ENCODE measurements at regions not wholly inside any gene's neighbourhood (a gene's known extent, or its start where the extent isn't known, plus 50 kb on each side); places are given as distances from the start of the nearest gene placed in this dataset.

DNA sequence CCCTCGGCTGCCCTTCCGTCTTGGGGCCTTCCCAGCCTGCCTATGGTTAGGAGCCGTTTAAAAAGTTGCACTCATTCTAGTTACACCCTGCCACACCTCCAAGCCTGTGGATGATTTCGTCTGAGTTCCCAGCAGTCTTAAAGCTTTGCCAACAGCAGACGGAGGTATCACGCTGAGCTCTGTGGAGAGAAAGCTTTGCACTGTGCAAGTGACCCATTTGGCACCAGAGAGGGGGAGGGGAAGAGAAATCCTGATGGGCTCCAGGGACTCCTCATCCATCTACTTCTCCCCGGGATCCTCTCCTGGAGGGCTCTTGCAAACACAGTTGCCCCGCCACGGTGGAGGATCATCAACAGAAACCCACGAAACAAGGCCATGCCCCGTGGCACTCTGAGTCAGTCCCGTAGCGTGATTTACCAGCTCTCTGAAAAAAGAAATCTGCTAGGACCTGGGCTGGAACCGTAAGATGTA lies 98.8 kb upstream of the CITED2 start:
- Mint-ChIP-seq H3K4me1 (ENCODE audit: low read depth) (peaks cover 29% of the 10 kb centered on the region), H3K36me3 (ENCODE audit: low read depth) (no peaks in the 10 kb centered on the region), H3K27ac (peak overlapping the region; percentile 11; the same call in 1 of the 2 replicates), H3K9me3 (no peaks in the 10 kb centered on the region), H3K27me3 (ENCODE audit: insufficient read depth) (no peaks in the 10 kb centered on the region), H3K4me3 (0 out of 2 replicates have a peak overlapping the region, but pooled peaks have one; percentile 11)
- no peak for DNase-seq
- TF ChIP-seq, protein P1, sequence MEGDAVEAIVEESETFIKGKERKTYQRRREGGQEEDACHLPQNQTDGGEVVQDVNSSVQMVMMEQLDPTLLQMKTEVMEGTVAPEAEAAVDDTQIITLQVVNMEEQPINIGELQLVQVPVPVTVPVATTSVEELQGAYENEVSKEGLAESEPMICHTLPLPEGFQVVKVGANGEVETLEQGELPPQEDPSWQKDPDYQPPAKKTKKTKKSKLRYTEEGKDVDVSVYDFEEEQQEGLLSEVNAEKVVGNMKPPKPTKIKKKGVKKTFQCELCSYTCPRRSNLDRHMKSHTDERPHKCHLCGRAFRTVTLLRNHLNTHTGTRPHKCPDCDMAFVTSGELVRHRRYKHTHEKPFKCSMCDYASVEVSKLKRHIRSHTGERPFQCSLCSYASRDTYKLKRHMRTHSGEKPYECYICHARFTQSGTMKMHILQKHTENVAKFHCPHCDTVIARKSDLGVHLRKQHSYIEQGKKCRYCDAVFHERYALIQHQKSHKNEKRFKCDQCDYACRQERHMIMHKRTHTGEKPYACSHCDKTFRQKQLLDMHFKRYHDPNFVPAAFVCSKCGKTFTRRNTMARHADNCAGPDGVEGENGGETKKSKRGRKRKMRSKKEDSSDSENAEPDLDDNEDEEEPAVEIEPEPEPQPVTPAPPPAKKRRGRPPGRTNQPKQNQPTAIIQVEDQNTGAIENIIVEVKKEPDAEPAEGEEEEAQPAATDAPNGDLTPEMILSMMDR (IDR thresholded peaks at IDR 0.05), result no peak

DNA sequence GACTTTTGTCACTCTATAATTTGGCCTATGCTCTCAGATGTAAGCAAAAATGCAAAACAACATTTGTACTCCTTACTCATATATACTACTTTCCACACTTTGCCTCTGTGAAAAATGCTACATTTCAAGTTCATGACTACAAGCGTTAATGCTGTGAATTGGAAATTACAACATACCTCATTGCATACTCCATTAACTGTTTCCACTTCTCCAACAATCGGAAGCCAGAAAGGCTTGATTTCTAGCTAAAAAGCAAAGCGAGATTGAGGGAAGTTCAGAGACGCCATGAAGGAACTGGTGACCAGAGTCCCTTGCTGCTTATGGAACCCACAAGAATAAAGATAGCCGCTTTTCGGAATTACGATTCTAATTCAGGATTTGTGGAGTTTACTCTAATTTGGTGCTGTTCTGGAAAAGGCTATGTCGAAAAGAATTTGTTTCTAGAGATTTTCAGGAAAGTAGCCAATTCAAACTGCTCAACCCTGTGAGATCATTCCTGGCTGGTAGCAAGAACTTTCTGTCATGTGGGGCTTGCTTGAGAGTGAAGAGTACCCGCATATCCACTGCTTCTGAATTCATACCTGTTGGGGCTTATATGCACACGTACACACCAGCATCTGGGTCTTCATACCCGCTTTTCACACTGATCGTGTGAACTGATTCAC lies 98.0 kb upstream of the CITED2 start:
- no peak for DNase-seq
- no peak overlapping the region for H3K4me3 Mint-ChIP-seq
- no peaks in the 10 kb centered on the region for H3K9me3 Mint-ChIP-seq
- peaks cover 33% of the 10 kb centered on the region for H3K4me1 Mint-ChIP-seq (ENCODE audit: low read depth)
- TF ChIP-seq, protein P1 (IDR thresholded peaks at IDR 0.05), result no peak
- H3K27me3 Mint-ChIP-seq (ENCODE audit: insufficient read depth), result no peaks in the 10 kb centered on the region
- H3K27ac Mint-ChIP-seq, result no peak overlapping the region
- no peaks in the 10 kb centered on the region for H3K36me3 Mint-ChIP-seq (ENCODE audit: low read depth)

DNA sequence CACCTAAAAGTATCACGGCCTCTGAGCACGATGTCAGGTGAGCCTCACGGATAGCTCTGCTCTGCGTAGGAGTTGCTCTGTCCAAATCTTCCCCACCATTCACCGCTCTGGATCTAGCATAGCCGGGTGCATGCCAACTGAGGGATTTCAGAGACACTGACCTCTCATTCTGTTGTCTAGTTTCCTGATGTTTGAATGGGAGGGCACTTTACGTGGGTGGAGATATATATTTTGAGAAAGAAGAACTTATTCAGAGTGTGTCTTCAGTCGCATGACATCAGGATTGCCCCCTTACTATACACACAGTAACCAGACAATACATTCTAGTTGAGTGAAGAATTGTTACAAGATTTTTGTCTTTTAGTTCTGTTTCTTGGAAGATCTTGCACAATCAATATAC lies 96.5 kb upstream of the CITED2 start:
- peaks cover 33% of the 10 kb centered on the region for H3K4me1 Mint-ChIP-seq (ENCODE audit: low read depth)
- H3K27me3 Mint-ChIP-seq (ENCODE audit: insufficient read depth), result no peaks in the 10 kb centered on the region
- no peaks in the 10 kb centered on the region for H3K36me3 Mint-ChIP-seq (ENCODE audit: low read depth)
- DNase-seq, result no peak
- TF ChIP-seq, protein P1 (IDR thresholded peaks at IDR 0.05), result no peak
- H3K4me3 Mint-ChIP-seq, result no peak overlapping the region
- no peaks in the 10 kb centered on the region for H3K9me3 Mint-ChIP-seq
- no peak overlapping the region for H3K27ac Mint-ChIP-seq

DNA sequence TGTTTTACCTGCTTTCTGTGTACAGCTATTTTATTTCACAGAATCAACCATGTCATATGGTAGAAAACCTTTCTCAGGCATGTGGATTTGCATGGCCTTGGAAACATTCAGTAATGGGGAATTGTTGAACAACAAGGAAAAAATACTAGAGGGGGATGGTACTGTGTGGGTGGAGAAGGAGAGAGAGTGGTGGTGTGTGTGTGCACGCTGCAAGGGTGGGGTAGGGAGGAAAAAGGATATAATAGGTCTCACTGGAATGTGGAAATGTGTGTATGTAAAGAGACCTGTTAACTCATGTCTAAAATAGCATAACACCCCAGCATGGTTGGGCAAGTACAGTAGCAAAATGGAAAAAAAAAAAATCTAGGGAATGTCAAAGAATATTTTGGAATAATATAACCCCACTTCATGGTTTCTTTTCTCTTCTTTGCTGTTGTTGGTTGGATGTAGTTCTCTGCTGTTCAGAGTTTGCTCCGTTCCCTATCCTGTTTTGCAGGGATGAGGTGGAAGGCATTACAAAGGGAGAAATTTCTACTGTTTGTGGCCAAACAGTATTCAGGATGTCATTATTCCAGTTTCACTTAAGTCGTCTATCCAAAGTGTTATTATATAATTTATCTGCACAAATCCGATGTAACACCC lies 93.9 kb upstream of the CITED2 start:
- Mint-ChIP-seq H3K36me3 (ENCODE audit: low read depth) (no peaks in the 10 kb centered on the region), H3K27ac (no peak overlapping the region)
- no peak for DNase-seq

DNA sequence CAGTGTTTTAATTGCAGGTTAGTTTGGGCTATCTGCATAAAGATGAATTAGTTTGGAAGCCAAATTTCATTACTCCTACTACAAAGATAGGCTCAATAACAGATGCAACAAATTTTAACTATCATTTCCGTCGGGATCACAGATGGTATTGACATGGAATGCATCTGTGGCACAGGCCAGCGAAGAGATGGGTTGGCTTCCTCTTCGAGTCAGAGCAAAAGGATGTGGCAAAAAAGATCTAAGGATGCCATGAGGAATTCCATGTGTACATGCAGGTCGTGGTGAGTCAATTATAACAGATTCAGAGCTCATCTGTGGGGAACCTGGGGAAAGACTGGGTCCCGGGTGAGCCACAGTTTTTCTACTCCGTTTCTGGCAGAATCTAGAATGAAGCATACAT lies 83.0 kb upstream of the CITED2 start:
- TF ChIP-seq, protein P1 (IDR thresholded peaks at IDR 0.05), result no peak
- H3K27me3 Mint-ChIP-seq (ENCODE audit: insufficient read depth), result no peaks in the 10 kb centered on the region
- no peak overlapping the region for H3K27ac Mint-ChIP-seq
- peaks cover 13% of the 10 kb centered on the region for H3K4me1 Mint-ChIP-seq (ENCODE audit: low read depth)
- no peak for DNase-seq
- no peaks in the 10 kb centered on the region for H3K36me3 Mint-ChIP-seq (ENCODE audit: low read depth)
- no peaks in the 10 kb centered on the region for H3K9me3 Mint-ChIP-seq
- H3K4me3 Mint-ChIP-seq, result no peak overlapping the region

More for the DNA sequence above, 93.9 kb upstream of the CITED2 start:
- H3K9me3 Mint-ChIP-seq, result no peaks in the 10 kb centered on the region
- H3K4me3 Mint-ChIP-seq, result no peak overlapping the region
- peaks cover 17% of the 10 kb centered on the region for H3K4me1 Mint-ChIP-seq (ENCODE audit: low read depth)
- no peaks in the 10 kb centered on the region for H3K27me3 Mint-ChIP-seq (ENCODE audit: insufficient read depth)
- TF ChIP-seq, protein P1 (IDR thresholded peaks at IDR 0.05), result no peak

Measured in HFFc6 (cell line).